ENCODE measurements at regions not wholly inside any gene's neighbourhood (a gene's known extent, or its start where the extent isn't known, plus 50 kb on each side); places are given as distances from the start of the nearest gene placed in this dataset.
A peak's percentile ranks its signal among the peaks of the same experiment; 100 is the strongest.
"Not testable (repeated sequence)": the region's sequence is repeated elsewhere in the genome, so short reads cannot be mapped to it uniquely, and the experiment has no call there.

GRCh38 chr9:129561594-129562281 lies 59.2 kb downstream of the C9orf50 start:
- DNase-seq (ENCODE audit: low read depth in 2 of 2): no peak

- DNase-seq (ENCODE audit: low read depth in 2 of 2): no peak
Measured at GRCh38 chr9:129560881-129561306, 60.0 kb downstream of the C9orf50 start.

GRCh38 chr9:129559506-129559881 lies 61.4 kb downstream of the C9orf50 start:
- DNase-seq (ENCODE audit: low read depth in 2 of 2): no peak

- no peak for DNase-seq (ENCODE audit: low read depth in 2 of 2)
Measured at GRCh38 chr9:129558551-129559505, 62.1 kb downstream of the C9orf50 start.

- no peak for DNase-seq (ENCODE audit: low read depth in 2 of 2)
Measured at GRCh38 chr9:129558063-129558550, 62.8 kb downstream of the C9orf50 start.

GRCh38 chr9:129557192-129558036 lies 63.5 kb downstream of the C9orf50 start:
- DNase-seq (ENCODE audit: low read depth in 2 of 2): peak; percentile 64

- no peak for DNase-seq (ENCODE audit: low read depth in 2 of 2)
Measured at GRCh38 chr9:129556491-129557191, 64.3 kb downstream of the C9orf50 start.

GRCh38 chr9:129555512-129556215 lies 65.2 kb downstream of the C9orf50 start:
- DNase-seq (ENCODE audit: low read depth in 2 of 2): no peak

GRCh38 chr9:129554649-129555048 lies 66.3 kb downstream of the C9orf50 start:
- DNase-seq (ENCODE audit: low read depth in 2 of 2): no peak

GRCh38 chr9:129553277-129553676 lies 67.6 kb downstream of the C9orf50 start:
- no peak for DNase-seq (ENCODE audit: low read depth in 2 of 2)

GRCh38 chr9:129552064-129552463 lies 68.8 kb downstream of the C9orf50 start:
- DNase-seq (ENCODE audit: low read depth in 2 of 2): no peak

GRCh38 chr9:129551393-129551973 lies 69.4 kb downstream of the C9orf50 start:
- DNase-seq (ENCODE audit: low read depth in 2 of 2): no peak

- DNase-seq (ENCODE audit: low read depth in 2 of 2): not testable (repeated sequence)
Measured at GRCh38 chr9:129550977-129551376, 69.9 kb downstream of the C9orf50 start.

- DNase-seq (ENCODE audit: low read depth in 2 of 2): peak; percentile 62 to 74
Measured at GRCh38 chr9:129550199-129550839, 70.6 kb downstream of the C9orf50 start.

GRCh38 chr9:129549684-129550083 lies 71.2 kb downstream of the C9orf50 start:
- no peak for DNase-seq (ENCODE audit: low read depth in 2 of 2)

GRCh38 chr9:129549139-129549538 lies 71.8 kb downstream of the C9orf50 start:
- DNase-seq (ENCODE audit: low read depth in 2 of 2): no peak

GRCh38 chr9:129548571-129549135 lies 72.2 kb downstream of the C9orf50 start:
- DNase-seq (ENCODE audit: low read depth in 2 of 2): no peak

- DNase-seq (ENCODE audit: low read depth in 2 of 2): no peak
Measured at GRCh38 chr9:129547869-129548570, 72.9 kb downstream of the C9orf50 start.

GRCh38 chr9:129547063-129547462 lies 73.8 kb downstream of the C9orf50 start:
- DNase-seq (ENCODE audit: low read depth in 2 of 2): no peak
